ENCODE measurements at regions not wholly inside any gene's neighbourhood (a gene's known extent, or its start where the extent isn't known, plus 50 kb on each side); places are given as distances from the start of the nearest gene placed in this dataset.

- no CpG with 5 or more reads among the region's 2 CpGs for whole genome bisulfite sequencing (ENCODE audit: extremely low coverage, insufficient read length, low lambda C conversion rate)
- H3K36me3 Mint-ChIP-seq (ENCODE audit: insufficient read depth in 1 of 3, low read depth in 3 of 3): no peaks in the 10 kb centered on the region
- Histone ChIP-seq H3K14ac (ENCODE audit: insufficient read depth, low read length) (no peak overlapping the region), H3K23ac (ENCODE audit: insufficient read length, low read depth, low read length) (no peak overlapping the region), H3K9ac (ENCODE audit: extremely low read depth, insufficient read length, low read length) (no peak overlapping the region), H2AK5ac (ENCODE audit: insufficient read length, low read length) (no peak overlapping the region), H4K8ac (replicated peaks; ENCODE audit: insufficient read length, low read depth, low read length) (no peak overlapping the region), H3K23me2 (ENCODE audit: insufficient read length, low read depth, low read length, poor library complexity, severe bottlenecking) (no peaks in the 10 kb centered on the region), H2AFZ (ENCODE audit: low read length) (no peak overlapping the region), H4K91ac (ENCODE audit: insufficient read length, low read depth, low read length) (no peak overlapping the region), H3K56ac (ENCODE audit: insufficient read length, low read depth, low read length) (no peak overlapping the region), H3K27me3 (ENCODE audit: insufficient read depth, low read length) (no peaks in the 10 kb centered on the region), H2BK5ac (ENCODE audit: insufficient read length, low read length) (no peak overlapping the region), H3K27ac (ENCODE audit: insufficient read length, low read depth, low read length) (no peak overlapping the region), H3K4me2 (ENCODE audit: insufficient read depth, insufficient read length, low read length) (no peak overlapping the region), H2BK12ac (ENCODE audit: insufficient read length, low read depth, low read length) (no peak overlapping the region), H4K5ac (ENCODE audit: insufficient read length, low read depth, low read length) (no peak overlapping the region), H4K20me1 (ENCODE audit: control insufficient read depth, insufficient read depth, insufficient read length) (no peaks in the 10 kb centered on the region), H3K4ac (ENCODE audit: low read depth, low read length) (no peak overlapping the region), H3K79me2 (ENCODE audit: insufficient read depth, low read length) (no peaks in the 10 kb centered on the region), H3K9me3 (ENCODE audit: control insufficient read depth, low read depth, low read length) (no peaks in the 10 kb centered on the region), H2BK20ac (ENCODE audit: low read depth, low read length, poor library complexity, severe bottlenecking) (no peak overlapping the region), H3K4me1 (ENCODE audit: insufficient read depth, low read length) (no peaks in the 10 kb centered on the region), H3K79me1 (ENCODE audit: insufficient read depth, low read depth, low read length, poor library complexity, severe bottlenecking) (no peaks in the 10 kb centered on the region), H3K18ac (ENCODE audit: insufficient read length, low read depth, low read length) (no peak overlapping the region), H3T11ph (ENCODE audit: low read length) (no peak overlapping the region), H2BK15ac (ENCODE audit: low read depth, low read length) (no peak overlapping the region), H2BK120ac (ENCODE audit: low read depth, low read length, poor library complexity, severe bottlenecking) (no peak overlapping the region)
- H3K27ac Mint-ChIP-seq: no peak overlapping the region
- no peaks in the 10 kb centered on the region for H3K4me1 Mint-ChIP-seq
- no peak overlapping the region for H3K4me3 Mint-ChIP-seq
- no peaks in the 10 kb centered on the region for H3K27me3 Mint-ChIP-seq (ENCODE audit: low read depth)
- no peak for TF ChIP-seq CTCF (conservative IDR thresholded peaks at IDR 0.05)
- H3K9me3 Mint-ChIP-seq: no peaks in the 10 kb centered on the region
- no peak for DNase-seq
Observed at GRCh38 chr3:164488893-164489292, 589.4 kb downstream of the SI start.
